K562 (cell line): ENCODE measurements at regions not wholly inside any gene's neighbourhood (a gene's known extent, or its start where the extent isn't known, plus 50 kb on each side); places are given as distances from the start of the nearest gene placed in this dataset.

Experiments used
- CAMTA2 ChIP-seq: fragments of 250-450 bp; sonication (Bioruptor Pico); conservative IDR thresholded peaks from 2 replicates; pipeline ENCODE4 v1.5.1; 2022
- FOXM1 ChIP-seq, 2 experiments: fragments of 450-650 bp in 1 of 2; sonication (generic) in 1 of 2; formaldehyde crosslinking in 1 of 2; IDR thresholded peaks; 2 replicates each; pipeline versions ENCODE4 v1.6.1 to v1.9.0; 2017 to 2022; ENCODE audit warnings: low read depth in 2 of 2, mild to moderate bottlenecking in 2 of 2, missing genetic modification reagents in 1 of 2, moderate library complexity in 1 of 2
- POLR2A ChIP-seq: fragments of 450-650 bp; conservative IDR thresholded peaks from 2 replicates; pipeline ENCODE4 v1.6.1; 2016
- PTBP1 ChIP-seq: fragments of 200-400 bp; formaldehyde crosslinking; IDR thresholded peaks from 2 replicates; pipeline ENCODE4 v1.6.1; 2017; ENCODE audit warnings: low read depth, low read length
- TAF1 ChIP-seq: IDR thresholded peaks from 2 replicates; pipeline ENCODE4 v1.6.1; 2011; ENCODE audit warnings: mild to moderate bottlenecking, low read length, moderate library complexity; ENCODE audit not compliant: insufficient read depth, control insufficient read depth, severe bottlenecking; ENCODE audit errors: extremely low read depth

DNA sequence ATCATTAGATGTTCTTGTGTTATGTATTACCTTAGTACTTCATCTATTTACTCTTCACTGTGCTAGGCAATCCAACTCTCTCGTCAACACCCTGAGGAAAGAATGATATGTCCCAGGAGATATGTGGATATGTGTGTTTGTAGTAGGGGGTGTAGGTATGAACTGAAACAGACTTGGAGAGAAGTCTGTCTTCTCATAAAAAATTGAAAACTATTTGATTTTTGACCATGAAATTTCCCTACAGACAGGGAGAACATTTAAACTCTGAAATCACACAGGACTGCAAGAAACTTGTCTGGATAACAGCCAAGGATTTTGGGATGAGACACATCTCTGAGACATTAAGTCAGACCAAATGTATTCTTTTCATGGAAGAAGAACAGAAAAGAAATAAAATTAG is 967.0 kb upstream of the FAT3 start:
- TF ChIP-seq TAF1: no peak
- TF ChIP-seq PTBP1: no peak
- TF ChIP-seq CAMTA2 (CRISPR knock-in tag): no peak
- no peak for TF ChIP-seq FOXM1 (IDR thresholded peaks at IDR 0.05; ENCODE audit: low read depth)
- no peak for TF ChIP-seq FOXM1 (CRISPR knock-in tag; IDR thresholded peaks at IDR 0.05; ENCODE audit: low read depth)
- no peak for TF ChIP-seq POLR2A
